SK-N-MC (cell line): ENCODE measurements at regions not wholly inside any gene's neighbourhood (a gene's known extent, or its start where the extent isn't known, plus 50 kb on each side); places are given as distances from the start of the nearest gene placed in this dataset.

Experiments
- EZH2 ChIP-seq: fragments of 200-600 bp; sonication (generic); IDR thresholded peaks from one replicate; pipeline ENCODE4 v1.6.1; 2017; ENCODE audit warnings: antibody characterized with exemption
- FOXP2 ChIP-seq: optimal IDR thresholded peaks from 2 replicates; pipeline ENCODE3; 2011; ENCODE audit warnings: mild to moderate bottlenecking, moderate library complexity; ENCODE audit not compliant: insufficient read depth; ENCODE audit errors: extremely low read length, control extremely low read depth
- POLR2AphosphoS5 ChIP-seq: IDR thresholded peaks from 2 replicates; pipeline ENCODE4 v1.6.1; 2012; ENCODE audit warnings: mild to moderate bottlenecking, low read depth, low read length, borderline replicate concordance

DNA sequence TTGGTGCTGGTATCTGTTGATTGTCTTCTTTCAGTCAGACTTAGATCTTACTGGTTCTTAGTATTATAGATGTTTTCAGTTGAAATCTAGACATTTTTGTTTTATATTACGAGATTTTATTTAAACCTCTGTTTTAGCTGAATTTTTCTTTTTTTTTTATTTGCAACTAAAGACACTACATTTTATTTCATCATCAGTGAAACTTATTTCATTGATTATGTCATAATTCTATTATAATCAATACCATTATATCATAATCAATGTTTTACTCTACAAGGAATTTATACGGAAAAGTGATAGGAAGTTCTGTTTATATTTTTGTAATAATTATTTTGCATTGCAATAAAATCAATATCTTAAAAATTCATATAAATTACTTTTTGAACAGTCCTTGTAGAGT, 477.4 kb upstream of the MDFIC2 start:
- TF ChIP-seq POLR2AphosphoS5: no peak
- TF ChIP-seq EZH2: no peak
- TF ChIP-seq FOXP2: no peak
